ENCODE measurements at regions not wholly inside any gene's neighbourhood (a gene's known extent, or its start where the extent isn't known, plus 50 kb on each side); places are given as distances from the start of the nearest gene placed in this dataset.
"Not testable (repeated sequence)": the region's sequence is repeated elsewhere in the genome, so short reads cannot be mapped to it uniquely, and the experiment has no call there.

GRCh38 chr2:138373993-138374408 is 127.6 kb upstream of the SPOPL start:
- Histone ChIP-seq H3K4me3 (no peak overlapping the region), H3K9me3 (no peaks in the 10 kb centered on the region), H3K27ac (no peak overlapping the region), H3K27me3 (no peaks in the 10 kb centered on the region), H3K4me1 (no peaks in the 10 kb centered on the region), H3K36me3 (no peaks in the 10 kb centered on the region)
- intact Hi-C loops (cut with DNase I): no loop called here
- ATAC-seq (peak; percentile 54), DNase-seq (peak in 2 of 4 donors; percentile 30 to 53)
- TF ChIP-seq CTCF (IDR thresholded peaks at IDR 0.05): peak; percentile 36 to 52

DNA sequence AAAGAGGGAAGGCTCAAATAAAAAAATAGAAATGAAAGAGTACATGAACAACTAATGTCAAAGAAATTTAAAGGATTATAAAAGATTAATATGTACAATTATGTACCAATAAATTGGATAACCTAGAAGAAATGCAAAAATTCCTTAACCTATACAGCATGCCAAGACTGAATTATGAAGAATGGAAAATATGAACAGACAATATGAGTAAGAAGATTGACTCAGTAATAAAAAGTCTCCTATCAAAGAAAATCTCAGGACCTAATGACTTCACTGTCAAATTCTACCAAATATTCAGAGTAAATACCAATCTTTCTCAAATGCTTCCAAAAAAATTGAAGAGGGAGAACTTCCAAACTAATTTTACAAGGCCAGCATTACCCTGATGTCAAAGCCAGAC is 120.2 kb upstream of the SPOPL start:
- H3K4me3 ChIP-seq: no peak overlapping the region
- H3K27ac ChIP-seq: no peak overlapping the region
- TF ChIP-seq CTCF (IDR thresholded peaks at IDR 0.05): no peak
- ATAC-seq (no peak), DNase-seq (no peak)
- H3K27me3 ChIP-seq: no peaks in the 10 kb centered on the region
- no peaks in the 10 kb centered on the region for H3K4me1 ChIP-seq
- no peaks in the 10 kb centered on the region for H3K9me3 ChIP-seq
- intact Hi-C loops (cut with DNase I): no loop called here
- no peaks in the 10 kb centered on the region for H3K36me3 ChIP-seq

DNA sequence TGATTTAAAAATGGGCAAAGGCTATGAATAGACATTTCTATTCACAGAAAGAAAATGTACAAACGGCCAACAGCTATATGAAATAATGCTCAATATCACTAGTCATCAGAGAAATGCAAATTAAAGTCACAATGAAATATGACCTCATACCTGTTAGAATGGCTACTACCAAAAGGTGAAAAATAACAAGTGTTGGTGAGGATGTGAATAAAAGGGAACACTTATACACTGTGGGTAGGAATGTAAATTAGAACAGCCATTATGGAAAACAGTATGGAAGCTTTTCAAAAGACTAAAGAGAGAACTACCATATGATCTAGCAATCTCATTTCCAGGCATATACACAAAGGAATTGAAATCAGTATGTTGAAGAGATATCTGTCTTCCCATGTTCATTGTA is 118.9 kb upstream of the SPOPL start:
- no peaks in the 10 kb centered on the region for H3K4me1 ChIP-seq
- TF ChIP-seq CTCF (IDR thresholded peaks at IDR 0.05): no peak
- no peak overlapping the region for H3K27ac ChIP-seq
- intact Hi-C loops (cut with DNase I): no loop called here
- no peak overlapping the region for H3K4me3 ChIP-seq
- no peaks in the 10 kb centered on the region for H3K36me3 ChIP-seq
- no peak for ATAC-seq
- DNase-seq: no peak
- H3K9me3 ChIP-seq: no peaks in the 10 kb centered on the region
- no peaks in the 10 kb centered on the region for H3K27me3 ChIP-seq

DNA sequence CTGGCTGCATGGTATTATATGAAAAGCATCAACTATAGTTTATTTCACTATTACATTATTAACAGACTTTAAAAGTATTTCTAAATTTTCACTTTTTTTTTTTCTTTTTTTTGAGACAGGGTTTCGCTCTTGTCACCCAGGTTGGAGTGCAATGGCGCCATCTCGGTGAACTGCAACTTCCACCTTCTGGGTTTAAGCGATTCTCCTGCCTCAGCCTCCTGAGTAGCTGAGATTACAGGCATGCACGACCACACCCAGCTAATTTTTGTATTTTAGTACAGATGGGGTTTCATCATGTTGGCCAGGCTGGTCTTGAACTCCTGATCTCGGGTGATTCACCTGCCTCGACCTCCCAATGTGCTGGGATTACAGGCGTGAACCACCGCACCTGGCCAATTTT is 115.4 kb upstream of the SPOPL start:
- H3K36me3 ChIP-seq; intact Hi-C loops (cut with DNase I); H3K4me3 ChIP-seq; H3K27me3 ChIP-seq; H3K4me1 ChIP-seq; H3K9me3 ChIP-seq; ATAC-seq; DNase-seq; H3K27ac ChIP-seq: not testable (repeated sequence)

DNA sequence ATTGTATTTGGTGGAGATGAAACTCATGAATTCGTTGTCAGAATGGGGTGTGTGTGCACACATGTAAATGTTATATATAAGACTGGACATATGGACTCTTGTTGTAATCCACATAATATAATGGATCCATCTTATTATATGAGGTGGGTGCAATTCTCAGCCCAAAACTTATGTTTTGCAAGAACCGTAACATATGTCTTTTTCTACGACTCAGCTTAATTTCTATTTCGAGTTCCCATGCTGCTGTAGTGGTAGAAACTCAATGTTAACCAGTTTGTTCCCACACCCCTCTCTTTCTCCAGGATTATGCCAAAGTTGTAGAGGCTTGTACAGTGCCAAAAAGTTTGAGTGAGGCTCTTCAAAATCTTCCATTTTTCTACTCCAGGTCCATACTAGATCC is 112.5 kb upstream of the SPOPL start:
- Histone ChIP-seq H3K4me3 (no peak overlapping the region), H3K4me1 (no peaks in the 10 kb centered on the region), H3K27me3 (no peaks in the 10 kb centered on the region), H3K9me3 (no peaks in the 10 kb centered on the region), H3K27ac (no peak overlapping the region), H3K36me3 (no peaks in the 10 kb centered on the region)
- TF ChIP-seq CTCF (IDR thresholded peaks at IDR 0.05): no peak
- intact Hi-C loops (cut with DNase I): no loop called here
- ATAC-seq: no peak
- no peak for DNase-seq

DNA sequence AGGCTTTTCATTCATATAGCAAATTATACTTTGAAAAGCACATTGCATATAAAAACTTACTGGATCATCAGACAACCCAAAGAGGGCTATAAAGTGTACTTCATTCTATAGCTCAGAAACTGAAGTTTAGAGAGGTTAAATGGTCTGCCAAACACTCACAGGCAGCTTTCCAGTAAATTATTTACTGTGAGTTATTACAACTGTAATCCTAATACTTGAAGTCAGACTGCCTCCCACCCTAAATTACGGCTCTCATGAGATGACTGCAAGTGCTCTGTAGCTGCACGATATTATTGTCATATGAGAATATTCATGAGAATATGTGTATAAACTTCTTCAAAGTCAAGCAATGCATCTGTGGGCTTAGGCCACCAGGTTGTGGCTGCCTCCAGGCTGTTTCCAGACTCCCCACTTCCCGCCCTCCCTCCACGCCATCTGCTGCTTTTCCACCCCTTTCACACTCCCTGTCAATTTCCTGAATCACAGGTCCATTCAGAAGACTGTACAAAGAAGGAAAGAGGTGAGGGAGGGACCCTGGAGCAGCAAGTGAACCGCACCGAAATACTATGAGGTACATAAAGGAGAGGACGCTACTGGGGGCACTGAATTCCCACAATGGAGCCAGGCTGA is 111.1 kb upstream of the SPOPL start:
- intact Hi-C loops (cut with DNase I): no loop called here
- no peaks in the 10 kb centered on the region for H3K9me3 ChIP-seq
- no peak overlapping the region for H3K4me3 ChIP-seq
- DNase-seq (no peak), ATAC-seq (no peak)
- no peaks in the 10 kb centered on the region for H3K27me3 ChIP-seq
- no peak for TF ChIP-seq CTCF (IDR thresholded peaks at IDR 0.05)
- H3K27ac ChIP-seq: no peak overlapping the region
- H3K4me1 ChIP-seq: no peaks in the 10 kb centered on the region
- no peaks in the 10 kb centered on the region for H3K36me3 ChIP-seq

Data from left lung (tissue), 4 donors.